T1000 (cell line): ENCODE measurements at regions not wholly inside any gene's neighbourhood (a gene's known extent, or its start where the extent isn't known, plus 50 kb on each side); places are given as distances from the start of the nearest gene placed in this dataset.

ENCODE experiments used
- DNase-seq: peaks from one replicate; lab custom pipeline; 2025; ENCODE audit warnings: mixed read lengths; lab: John Stamatoyannopoulos, UW

DNA sequence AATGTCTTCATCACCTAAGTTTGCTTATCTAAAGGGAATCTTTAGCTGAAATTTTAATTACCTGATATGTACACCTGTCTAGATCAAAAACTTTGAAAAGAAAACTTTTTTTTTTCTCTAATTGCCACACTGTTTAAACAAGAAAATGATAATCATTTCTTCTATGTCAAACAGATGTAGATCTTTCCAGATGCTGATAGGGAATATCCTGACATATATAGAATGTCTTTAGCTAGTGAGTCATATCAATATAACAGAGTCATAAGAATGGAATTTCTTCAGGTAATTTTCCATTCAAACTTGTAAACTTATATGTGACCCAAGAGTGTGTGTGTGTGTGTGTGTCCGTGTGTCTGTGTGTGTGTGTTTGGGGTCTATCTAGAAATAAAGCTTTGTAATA lies 271.9 kb downstream of the GPM6A start:
- no peak for DNase-seq

DNA sequence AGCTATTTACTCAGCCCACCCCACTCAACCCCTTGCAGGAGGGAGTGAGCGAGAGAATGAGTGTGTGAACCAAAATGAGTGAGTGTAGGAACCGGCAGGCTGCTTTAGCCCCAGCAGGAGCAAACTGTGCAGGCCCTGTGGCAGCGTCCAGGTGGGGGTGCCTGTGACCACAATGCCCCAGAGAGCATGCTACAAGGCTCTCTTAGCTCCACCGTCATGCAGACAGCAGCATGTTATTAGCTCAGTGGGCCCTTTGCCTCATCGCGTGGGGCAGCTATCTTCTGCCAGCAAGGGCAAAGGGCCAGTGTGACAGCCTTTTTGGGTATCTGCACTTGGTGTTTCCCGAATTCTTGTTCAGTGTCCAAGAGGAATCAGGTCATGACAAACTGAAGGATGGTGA lies 271.3 kb downstream of the GPM6A start:
- no peak for DNase-seq

DNA sequence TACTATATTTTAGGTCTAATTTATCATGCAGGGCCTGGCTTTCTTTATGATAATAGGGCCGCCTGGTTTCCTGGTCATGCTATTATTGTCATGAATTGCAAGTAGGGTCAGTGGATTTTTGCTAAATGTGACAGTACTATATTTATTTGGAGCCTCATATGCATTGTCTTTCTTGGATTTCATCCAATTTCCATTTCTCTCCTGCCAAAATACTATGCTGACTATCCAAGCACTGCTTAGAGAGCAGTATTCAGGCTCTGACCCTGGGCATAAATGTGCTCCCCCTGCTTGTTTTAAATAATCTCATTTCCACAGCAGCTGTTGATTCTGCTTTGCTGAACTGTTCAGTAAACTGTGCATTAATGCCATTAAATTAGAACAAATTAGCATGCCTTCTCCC lies 269.3 kb downstream of the GPM6A start:
- no peak for DNase-seq

DNA sequence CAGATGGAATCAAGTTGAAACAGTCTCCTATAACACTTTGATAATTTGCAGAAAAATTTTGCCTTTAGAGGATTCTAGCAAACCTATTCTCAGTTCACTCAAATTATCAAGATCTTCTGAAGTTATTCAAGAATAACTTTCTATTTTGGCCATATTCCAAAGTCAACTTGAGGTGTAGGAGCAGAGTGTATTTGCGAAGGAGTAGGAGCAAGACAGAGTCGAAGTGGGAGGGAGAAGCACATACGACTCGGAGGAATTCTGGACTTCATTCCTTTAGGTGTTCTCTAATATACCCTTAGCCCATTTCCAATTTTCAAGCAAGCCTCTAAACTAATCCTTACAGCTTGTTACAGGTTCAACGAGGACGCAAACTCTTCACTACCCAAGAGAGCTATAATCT lies 252.9 kb downstream of the GPM6A start:
- no peak for DNase-seq

DNA sequence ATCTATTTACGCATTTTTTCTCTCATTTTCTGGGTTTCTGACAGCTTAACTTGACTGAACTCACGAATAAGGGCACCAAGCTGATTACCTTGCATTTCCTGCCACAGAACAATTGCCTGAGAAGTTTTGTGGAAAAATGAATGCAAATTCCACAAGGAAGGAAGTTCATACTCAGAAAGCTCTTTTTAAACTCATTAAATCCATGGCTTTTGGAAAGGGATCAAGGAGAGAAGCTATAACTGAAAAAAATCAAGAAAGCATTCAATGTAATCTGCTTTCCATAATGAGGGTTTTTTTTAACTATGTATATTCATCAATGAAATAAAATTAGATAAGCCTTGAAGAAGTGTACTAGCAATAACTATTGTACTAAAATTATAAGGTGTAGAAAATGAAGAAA lies 252.5 kb downstream of the GPM6A start:
- DNase-seq = no peak

DNA sequence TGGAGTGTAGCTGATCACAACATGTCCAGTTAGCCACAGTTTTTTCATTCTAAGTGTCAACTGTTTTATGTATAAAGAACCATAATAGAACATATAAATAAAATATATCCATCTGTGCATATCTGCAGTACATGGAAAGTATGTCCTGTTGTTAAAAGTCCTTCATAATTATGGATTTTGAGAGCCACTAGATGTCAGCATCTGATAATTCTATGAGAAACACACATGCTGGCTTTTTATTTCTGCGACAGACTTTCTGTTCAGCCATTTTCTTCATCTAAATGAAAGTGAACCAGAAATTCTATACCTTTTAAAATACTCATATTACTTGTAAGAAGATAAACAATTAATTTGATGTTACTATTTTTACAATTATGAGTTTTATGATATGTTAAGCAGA lies 251.5 kb downstream of the GPM6A start:
- no peak for DNase-seq

DNA sequence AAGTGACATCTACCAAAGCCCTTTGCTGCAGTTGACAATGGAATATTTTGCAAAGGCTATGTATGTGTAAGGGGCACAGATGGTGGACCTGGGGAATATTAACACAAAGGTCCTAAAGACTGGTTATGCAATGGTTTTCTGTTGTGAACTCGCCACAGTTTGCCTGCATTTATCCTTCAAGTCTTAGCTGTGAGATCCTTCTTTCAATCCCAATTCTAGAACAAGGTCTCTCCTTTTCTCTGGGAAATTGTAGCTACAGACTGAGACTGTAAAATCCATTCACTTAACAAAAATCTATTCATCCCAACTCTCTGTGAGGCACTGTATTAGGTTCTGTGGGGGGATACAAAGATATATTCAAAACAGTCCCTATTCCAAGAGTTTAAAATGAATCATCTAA lies 250.4 kb downstream of the GPM6A start:
- no peak for DNase-seq

DNA sequence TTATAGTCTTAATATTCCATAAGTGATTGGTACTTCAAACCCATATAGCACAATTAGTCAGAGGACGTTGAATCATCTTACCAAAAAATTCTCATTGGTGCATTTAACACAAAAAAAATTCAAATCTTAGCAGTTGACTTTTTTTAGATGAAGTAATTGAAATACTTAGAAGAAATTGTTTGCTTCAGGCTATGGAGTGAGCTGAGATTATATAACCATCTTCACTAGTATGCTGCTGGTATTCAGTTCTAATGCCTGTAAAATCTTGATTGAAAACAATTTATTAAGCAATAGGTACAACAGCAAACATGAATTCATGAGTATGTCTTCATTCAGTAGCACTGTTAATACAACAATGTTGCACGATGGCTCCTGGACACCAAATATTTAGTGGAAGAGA lies 250.0 kb downstream of the GPM6A start:
- DNase-seq = no peak

DNA sequence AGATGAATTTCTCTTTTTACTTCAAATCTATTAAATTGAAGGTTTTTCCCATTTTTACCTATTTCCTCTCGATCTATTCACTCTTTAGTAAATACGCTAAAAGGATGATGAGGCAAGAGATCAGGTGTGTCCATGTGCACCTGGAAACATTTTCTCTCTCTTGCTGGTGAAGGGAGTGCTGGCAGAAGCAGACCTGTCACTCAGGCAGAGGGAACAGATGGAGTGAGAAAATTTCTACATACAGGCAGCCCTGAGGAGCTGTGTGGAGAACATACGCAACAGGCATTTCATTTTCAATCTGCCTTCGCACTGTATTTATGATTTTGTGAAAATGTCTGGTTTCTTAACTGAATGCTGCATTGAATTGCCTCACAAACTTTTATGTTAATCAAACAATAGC lies 249.5 kb downstream of the GPM6A start:
- DNase-seq = no peak
